HepG2 (cell line): ENCODE measurements at regions not wholly inside any gene's neighbourhood (a gene's known extent, or its start where the extent isn't known, plus 50 kb on each side); places are given as distances from the start of the nearest gene placed in this dataset.

Experiments
- ATAC-seq: fragments of 200-7000 bp; cut with Tn5 transposase; 3 replicates; pipeline ENCODE4 v1.9.1; 2020; ENCODE audit warnings: mild to moderate bottlenecking, moderate library complexity
- BruUV-seq: library from RNA; stranded (reverse); fragments of 400-500 nt; replicated peaks from 2 replicates; lab custom pipeline; 2021; lab: Mats Ljungman, UMichigan
- CTCF ChIA-PET: fragments of 300-600 bp; formaldehyde crosslinking; extraction: SDS; loops from one replicate; lab custom pipeline; 2021; ENCODE audit warnings: low total read pairs, inconsistent platforms, low intra/inter-chr PET ratio; lab: Yijun Ruan, JAX
- POLR2A ChIA-PET: fragments of 350-600 bp; sonication (Branson Sonifier 250); formaldehyde crosslinking; loops from one replicate; lab custom pipeline; 2020; ENCODE audit warnings: antibody characterized with exemption, inconsistent platforms; lab: Yijun Ruan, JAX
- DNase-seq: peaks from one replicate; pipeline ENCODE4 v3.0.0-alpha.2; 2015; ENCODE audit warnings: low spot score
- FAIRE-seq: peaks from 3 replicates; lab custom pipeline; 2011; peaks lifted over from hg19 to GRCh38; lab: Jason Lieb, UNC
- H2AFZ ChIP-seq: one replicate; pipeline ENCODE4 v1.6.1; 2011; ENCODE audit warnings: low read length, inconsistent platforms
- H3K27ac ChIP-seq: fragments of 300-600 bp; 3 replicates; pipeline ENCODE4 v1.8.0; 2011; ENCODE audit warnings: mixed run types, mild to moderate bottlenecking, mixed read lengths, low read length, inconsistent platforms; ENCODE audit not compliant: insufficient read depth; ENCODE audit errors: extremely low read length
- H3K27me3 ChIP-seq, 2 experiments: fragments of 200-600 bp in 1 of 2; 2 replicates in 1 of 2; 3 replicates in 1 of 2; pipeline versions ENCODE4 v1.6.0 to v1.8.0; 2011; ENCODE audit warnings: low read length in 2 of 2, mild to moderate bottlenecking in 2 of 2, moderate library complexity in 2 of 2, inconsistent platforms in 1 of 2; ENCODE audit not compliant: insufficient read depth in 2 of 2, control insufficient read depth in 1 of 2
- H3K36me3 ChIP-seq, 2 experiments: fragments of 200-600 bp in 1 of 2; replicated peaks in 1 of 2; 2 replicates in 1 of 2; 3 replicates in 1 of 2; pipeline versions ENCODE4 v1.5.1 to v1.8.0; 2011; ENCODE audit warnings: low read length in 2 of 2, inconsistent platforms in 1 of 2; ENCODE audit not compliant: insufficient read depth in 2 of 2, control insufficient read depth in 1 of 2
- H3K4me1 ChIP-seq: 2 replicates; pipeline ENCODE4 v1.5.1; 2012; ENCODE audit warnings: low read length, inconsistent platforms; ENCODE audit not compliant: insufficient read depth
- H3K4me2 ChIP-seq: 2 replicates; pipeline ENCODE4 v1.6.0; 2011; ENCODE audit warnings: low read depth, low read length, inconsistent platforms
- H3K4me3 ChIP-seq, 3 experiments: fragments of 200-600 bp in 1 of 3; sonication (generic), shearing (Covaris generic) in 1 of 3; replicated peaks in 1 of 3; 2 replicates each; pipeline ENCODE4 v1.5.1; 2011 to 2016; ENCODE audit warnings: low read length in 3 of 3, inconsistent platforms in 2 of 3, low read depth in 2 of 3, mild to moderate bottlenecking in 2 of 3, control low read depth in 1 of 3, mixed read lengths in 1 of 3; ENCODE audit not compliant: insufficient read depth in 1 of 3
- H3K79me2 ChIP-seq: one replicate; pipeline ENCODE4 v1.6.1; 2011; ENCODE audit warnings: low read length, inconsistent platforms; ENCODE audit not compliant: insufficient read depth
- H3K9ac ChIP-seq: 2 replicates; pipeline ENCODE4 v1.6.0; 2011; ENCODE audit warnings: mild to moderate bottlenecking, low read depth, low read length, inconsistent platforms; ENCODE audit not compliant: insufficient read depth
- H3K9me3 ChIP-seq: 2 replicates; pipeline ENCODE4 v1.5.1; 2012; ENCODE audit warnings: mild to moderate bottlenecking, low read length
- H4K20me1 ChIP-seq: 2 replicates; pipeline ENCODE4 v1.6.0; 2011; ENCODE audit warnings: inconsistent platforms, mild to moderate bottlenecking, low read length, moderate library complexity; ENCODE audit not compliant: insufficient read depth
- BRF2 ChIP-seq: sonication (generic); formaldehyde crosslinking; IDR thresholded peaks from 2 replicates; pipeline ENCODE4 v1.8.1; 2022; ENCODE audit warnings: mild to moderate bottlenecking, missing genetic modification reagents
- KLF15 ChIP-seq: sonication (generic); formaldehyde crosslinking; IDR thresholded peaks from 2 replicates; pipeline ENCODE4 v1.8.1; 2023; ENCODE audit warnings: borderline replicate concordance, mild to moderate bottlenecking, inconsistent platforms, missing genetic modification reagents, mixed read lengths
- LRRFIP1 ChIP-seq: sonication (generic); formaldehyde crosslinking; conservative IDR thresholded peaks from 2 replicates; pipeline ENCODE4 v1.4.0; 2020; ENCODE audit warnings: missing genetic modification reagents
- TBX3 ChIP-seq: fragments of 450-650 bp; IDR thresholded peaks from 2 replicates; pipeline ENCODE4 v1.6.1; 2017; ENCODE audit warnings: antibody characterized with exemption, mild to moderate bottlenecking, inconsistent platforms, borderline replicate concordance
- TRAFD1 ChIP-seq: sonication (generic); formaldehyde crosslinking; IDR thresholded peaks from 2 replicates; pipeline ENCODE4 v1.5.1; 2020; ENCODE audit warnings: missing genetic modification reagents, mild to moderate bottlenecking, borderline replicate concordance
- WGBS: methylation state at CpG from one replicate; pipeline ENCODE4 v1.1.6; 2017; ENCODE audit warnings: low lambda C conversion rate; 5-methylcytosine and 5-hydroxymethylcytosine counted together
- in situ Hi-C: cut with HindIII; loops from 2 replicates; pipeline ENCODE4 v1.10.0; 2017; ENCODE audit warnings: low pct_unique_long_range_greater_than_20kb; ENCODE audit not compliant: extremely low pct_ligation_motif_present
- intact Hi-C: fragments of 100-400 bp; cut with micrococcal nuclease; formaldehyde crosslinking; loops from one replicate; pipeline ENCODE4 v1.10.0; 2022; ENCODE audit not compliant: unreplicated experiment
- TF ChIP-seq, protein P1 (sequence below): IDR thresholded peaks from 2 replicates; pipeline ENCODE4 v1.6.1; 2012; ENCODE audit warnings: low read length, improper control_type of control experiment
- TF ChIP-seq, protein P2 (sequence below): sonication (generic); formaldehyde crosslinking; IDR thresholded peaks from 2 replicates; pipeline ENCODE4 v1.4.0; 2020; ENCODE audit warnings: mild to moderate bottlenecking, missing genetic modification reagents
- TF ChIP-seq, protein P3 (sequence below): sonication (generic); formaldehyde crosslinking; IDR thresholded peaks from 2 replicates; pipeline ENCODE4 v1.8.1; 2023; ENCODE audit warnings: mild to moderate bottlenecking, missing genetic modification reagents
- TF ChIP-seq, protein P4 (sequence below): sonication (generic); formaldehyde crosslinking; IDR thresholded peaks from 2 replicates; pipeline ENCODE4 v1.5.0; 2020; ENCODE audit warnings: mild to moderate bottlenecking, missing genetic modification reagents, borderline replicate concordance

- TF ChIP-seq BRF2 (CRISPR knock-in tag) = no peak
- TF ChIP-seq KLF15 (CRISPR knock-in tag) = no peak
- no peak for TF ChIP-seq TRAFD1 (CRISPR knock-in tag)
These were observed 357.6 kb upstream of the CWC22 start (continued) for GRCh38 chr2:180364719-180365118.

DNA sequence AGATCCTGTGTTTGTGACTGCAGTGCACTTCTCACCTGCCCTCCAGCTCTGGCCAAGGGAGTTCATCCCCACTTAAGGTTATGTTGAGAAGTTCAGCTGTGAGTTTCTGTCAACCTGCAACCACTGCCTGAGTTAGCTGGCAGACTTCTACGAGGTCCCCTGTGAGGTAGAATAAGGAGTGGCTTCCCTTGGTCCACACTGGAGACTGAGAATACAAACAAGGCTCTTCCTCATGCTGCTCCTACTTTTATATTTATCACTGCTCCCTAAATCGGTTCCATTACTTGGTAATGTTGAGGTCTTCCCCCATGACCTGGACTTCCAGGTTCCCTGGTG is 353.2 kb upstream of the CWC22 start:
- FAIRE-seq (no peak), DNase-seq (no peak), ATAC-seq (no peak)
- WGBS = 3% methylated on average over 2 of the region's 2 CpGs
- no TSS peak for BruUV-seq
- no peak overlapping the region for H3K4me3 ChIP-seq
- H3K9ac ChIP-seq = no peak overlapping the region
- intact Hi-C loops (no loop called here), in situ Hi-C loops (no loop called here)
- no peaks in the 10 kb centered on the region for H3K36me3 ChIP-seq
- H3K27me3 ChIP-seq = no peaks in the 10 kb centered on the region
- ChIA-PET CTCF (no interaction called here), POLR2A (no interaction called here)
- H3K79me2 ChIP-seq = no peaks in the 10 kb centered on the region
- H3K27ac ChIP-seq = no peak overlapping the region
- H3K4me1 ChIP-seq = no peaks in the 10 kb centered on the region
- peaks cover 10% of the 10 kb centered on the region; the same call in 1 of the 2 replicates for H3K9me3 ChIP-seq
- no peaks in the 10 kb centered on the region for H4K20me1 ChIP-seq
- no peak overlapping the region for H3K4me2 ChIP-seq
- H2AFZ ChIP-seq = no peak overlapping the region
- TF ChIP-seq, protein P1, sequence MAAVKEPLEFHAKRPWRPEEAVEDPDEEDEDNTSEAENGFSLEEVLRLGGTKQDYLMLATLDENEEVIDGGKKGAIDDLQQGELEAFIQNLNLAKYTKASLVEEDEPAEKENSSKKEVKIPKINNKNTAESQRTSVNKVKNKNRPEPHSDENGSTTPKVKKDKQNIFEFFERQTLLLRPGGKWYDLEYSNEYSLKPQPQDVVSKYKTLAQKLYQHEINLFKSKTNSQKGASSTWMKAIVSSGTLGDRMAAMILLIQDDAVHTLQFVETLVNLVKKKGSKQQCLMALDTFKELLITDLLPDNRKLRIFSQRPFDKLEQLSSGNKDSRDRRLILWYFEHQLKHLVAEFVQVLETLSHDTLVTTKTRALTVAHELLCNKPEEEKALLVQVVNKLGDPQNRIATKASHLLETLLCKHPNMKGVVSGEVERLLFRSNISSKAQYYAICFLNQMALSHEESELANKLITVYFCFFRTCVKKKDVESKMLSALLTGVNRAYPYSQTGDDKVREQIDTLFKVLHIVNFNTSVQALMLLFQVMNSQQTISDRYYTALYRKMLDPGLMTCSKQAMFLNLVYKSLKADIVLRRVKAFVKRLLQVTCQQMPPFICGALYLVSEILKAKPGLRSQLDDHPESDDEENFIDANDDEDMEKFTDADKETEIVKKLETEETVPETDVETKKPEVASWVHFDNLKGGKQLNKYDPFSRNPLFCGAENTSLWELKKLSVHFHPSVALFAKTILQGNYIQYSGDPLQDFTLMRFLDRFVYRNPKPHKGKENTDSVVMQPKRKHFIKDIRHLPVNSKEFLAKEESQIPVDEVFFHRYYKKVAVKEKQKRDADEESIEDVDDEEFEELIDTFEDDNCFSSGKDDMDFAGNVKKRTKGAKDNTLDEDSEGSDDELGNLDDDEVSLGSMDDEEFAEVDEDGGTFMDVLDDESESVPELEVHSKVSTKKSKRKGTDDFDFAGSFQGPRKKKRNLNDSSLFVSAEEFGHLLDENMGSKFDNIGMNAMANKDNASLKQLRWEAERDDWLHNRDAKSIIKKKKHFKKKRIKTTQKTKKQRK = no peak
- TF ChIP-seq LRRFIP1 = no peak
- TF ChIP-seq, protein P2, sequence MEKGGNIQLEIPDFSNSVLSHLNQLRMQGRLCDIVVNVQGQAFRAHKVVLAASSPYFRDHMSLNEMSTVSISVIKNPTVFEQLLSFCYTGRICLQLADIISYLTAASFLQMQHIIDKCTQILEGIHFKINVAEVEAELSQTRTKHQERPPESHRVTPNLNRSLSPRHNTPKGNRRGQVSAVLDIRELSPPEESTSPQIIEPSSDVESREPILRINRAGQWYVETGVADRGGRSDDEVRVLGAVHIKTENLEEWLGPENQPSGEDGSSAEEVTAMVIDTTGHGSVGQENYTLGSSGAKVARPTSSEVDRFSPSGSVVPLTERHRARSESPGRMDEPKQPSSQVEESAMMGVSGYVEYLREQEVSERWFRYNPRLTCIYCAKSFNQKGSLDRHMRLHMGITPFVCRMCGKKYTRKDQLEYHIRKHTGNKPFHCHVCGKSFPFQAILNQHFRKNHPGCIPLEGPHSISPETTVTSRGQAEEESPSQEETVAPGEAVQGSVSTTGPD (CRISPR knock-in tag) = no peak
- TF ChIP-seq, protein P3, sequence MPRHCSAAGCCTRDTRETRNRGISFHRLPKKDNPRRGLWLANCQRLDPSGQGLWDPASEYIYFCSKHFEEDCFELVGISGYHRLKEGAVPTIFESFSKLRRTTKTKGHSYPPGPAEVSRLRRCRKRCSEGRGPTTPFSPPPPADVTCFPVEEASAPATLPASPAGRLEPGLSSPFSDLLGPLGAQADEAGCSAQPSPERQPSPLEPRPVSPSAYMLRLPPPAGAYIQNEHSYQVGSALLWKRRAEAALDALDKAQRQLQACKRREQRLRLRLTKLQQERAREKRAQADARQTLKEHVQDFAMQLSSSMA (CRISPR knock-in tag) = no peak
- TF ChIP-seq, protein P4, sequence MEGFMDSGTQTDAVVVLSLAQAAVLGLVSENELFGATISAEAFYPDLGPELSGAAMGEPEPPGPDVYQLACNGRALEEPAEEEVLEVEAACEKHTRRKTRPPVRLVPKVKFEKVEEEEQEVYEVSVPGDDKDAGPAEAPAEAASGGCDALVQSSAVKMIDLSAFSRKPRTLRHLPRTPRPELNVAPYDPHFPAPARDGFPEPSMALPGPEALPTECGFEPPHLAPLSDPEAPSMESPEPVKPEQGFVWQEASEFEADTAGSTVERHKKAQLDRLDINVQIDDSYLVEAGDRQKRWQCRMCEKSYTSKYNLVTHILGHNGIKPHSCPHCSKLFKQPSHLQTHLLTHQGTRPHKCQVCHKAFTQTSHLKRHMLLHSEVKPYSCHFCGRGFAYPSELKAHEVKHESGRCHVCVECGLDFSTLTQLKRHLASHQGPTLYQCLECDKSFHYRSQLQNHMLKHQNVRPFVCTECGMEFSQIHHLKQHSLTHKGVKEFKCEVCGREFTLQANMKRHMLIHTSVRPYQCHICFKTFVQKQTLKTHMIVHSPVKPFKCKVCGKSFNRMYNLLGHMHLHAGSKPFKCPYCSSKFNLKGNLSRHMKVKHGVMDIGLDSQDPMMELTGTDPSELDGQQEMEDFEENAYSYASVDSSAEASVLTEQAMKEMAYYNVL (CRISPR knock-in tag) = no peak
- TF ChIP-seq TBX3 = no peak
